HS-5 (cell line): ENCODE measurements at regions not wholly inside any gene's neighbourhood (a gene's known extent, or its start where the extent isn't known, plus 50 kb on each side); places are given as distances from the start of the nearest gene placed in this dataset.
"Not testable (repeated sequence)": the region's sequence is repeated elsewhere in the genome, so short reads cannot be mapped to it uniquely, and the experiment has no call there.

Experiments used
- DNase-seq: peaks from one replicate; pipeline ENCODE4 v3.0.0-alpha.2; 2012; ENCODE audit warnings: low read depth

DNA sequence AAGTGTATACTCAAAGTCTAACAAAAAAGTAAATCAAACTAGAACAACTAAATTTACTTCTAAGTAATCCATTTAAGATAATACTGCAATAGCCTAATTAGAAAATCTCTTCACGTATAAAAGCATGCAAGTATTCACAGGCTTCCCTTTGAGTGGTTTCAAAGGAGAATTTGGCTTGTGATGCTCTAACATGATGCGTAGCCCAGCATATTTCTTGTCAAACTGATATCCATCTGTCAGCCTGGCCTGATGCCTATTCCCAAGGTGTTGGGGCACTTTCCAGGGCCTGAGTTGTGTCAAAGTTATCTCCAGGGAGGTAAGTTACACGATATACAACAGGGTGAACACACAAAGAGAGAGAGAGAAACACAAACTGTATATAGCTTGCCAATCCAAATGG lies 287.0 kb upstream of the MAGEB18 start:
- no peak for DNase-seq

- no peak for DNase-seq
Measured at GRCh38 chrX:25853002-25853479, 285.1 kb upstream of the MAGEB18 start.

GRCh38 chrX:25858273-25858880 lies 279.8 kb upstream of the MAGEB18 start:
- peak; percentile 15 for DNase-seq

GRCh38 chrX:25860322-25860721 lies 277.8 kb upstream of the MAGEB18 start:
- DNase-seq = no peak

GRCh38 chrX:25869761-25870160 lies 268.4 kb upstream of the MAGEB18 start:
- DNase-seq = no peak

GRCh38 chrX:25872786-25873185 lies 265.4 kb upstream of the MAGEB18 start:
- no peak for DNase-seq

GRCh38 chrX:25873196-25873595 lies 264.9 kb upstream of the MAGEB18 start:
- DNase-seq = peak; percentile 28

GRCh38 chrX:25878806-25879205 lies 259.3 kb upstream of the MAGEB18 start:
- no peak for DNase-seq

DNA sequence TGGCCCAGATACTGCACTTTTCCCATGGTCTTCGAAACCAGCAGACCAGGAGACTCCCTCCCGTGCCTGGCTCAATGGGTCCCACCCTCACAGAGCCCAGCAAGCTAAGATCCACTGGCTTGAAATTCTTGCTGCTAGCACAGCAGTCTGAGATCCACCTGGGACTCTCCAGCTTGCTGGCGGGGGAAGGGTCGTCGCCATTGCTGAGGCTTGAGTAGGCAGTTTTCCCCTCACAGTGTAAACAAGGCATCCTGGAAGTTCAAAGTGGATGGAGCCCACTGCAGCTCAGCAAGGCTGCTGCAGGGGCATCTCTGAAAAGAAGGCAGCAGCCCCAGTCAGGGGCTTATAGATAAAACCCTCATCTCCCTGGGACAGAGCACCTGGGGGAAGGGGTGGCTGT lies 255.6 kb upstream of the MAGEB18 start:
- DNase-seq = not testable (repeated sequence)

- no peak for DNase-seq
Measured at GRCh38 chrX:25897758-25898157, 240.4 kb upstream of the MAGEB18 start.

DNA sequence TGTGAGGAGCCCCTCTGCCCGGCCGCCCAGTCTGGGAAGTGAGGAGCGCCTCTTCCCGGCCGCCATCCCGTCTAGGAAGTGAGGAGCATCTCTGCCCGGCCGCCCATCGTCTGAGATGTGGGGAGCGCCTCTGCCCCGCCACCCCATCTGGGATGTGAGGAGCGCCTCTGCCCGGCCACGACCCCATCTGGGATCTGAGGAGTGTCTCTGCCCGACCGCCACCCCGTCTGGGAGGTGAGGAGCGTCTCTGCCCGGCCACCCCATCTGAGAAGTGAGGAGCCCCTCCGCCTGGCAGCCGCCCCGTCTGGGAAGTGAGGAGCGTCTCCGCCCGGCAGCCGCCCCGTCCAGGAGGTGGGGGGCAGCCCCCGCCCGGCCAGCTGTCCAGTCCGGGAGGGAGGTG lies 232.4 kb upstream of the MAGEB18 start:
- DNase-seq = not testable (repeated sequence)

GRCh38 chrX:25925946-25926345 lies 212.2 kb upstream of the MAGEB18 start:
- DNase-seq = no peak

GRCh38 chrX:25928316-25928715 lies 209.8 kb upstream of the MAGEB18 start:
- no peak for DNase-seq

- peak; percentile 53 for DNase-seq
Measured at GRCh38 chrX:25941087-25941486, 197.1 kb upstream of the MAGEB18 start.

- no peak for DNase-seq
Measured at GRCh38 chrX:25941559-25942250, 196.4 kb upstream of the MAGEB18 start.

DNA sequence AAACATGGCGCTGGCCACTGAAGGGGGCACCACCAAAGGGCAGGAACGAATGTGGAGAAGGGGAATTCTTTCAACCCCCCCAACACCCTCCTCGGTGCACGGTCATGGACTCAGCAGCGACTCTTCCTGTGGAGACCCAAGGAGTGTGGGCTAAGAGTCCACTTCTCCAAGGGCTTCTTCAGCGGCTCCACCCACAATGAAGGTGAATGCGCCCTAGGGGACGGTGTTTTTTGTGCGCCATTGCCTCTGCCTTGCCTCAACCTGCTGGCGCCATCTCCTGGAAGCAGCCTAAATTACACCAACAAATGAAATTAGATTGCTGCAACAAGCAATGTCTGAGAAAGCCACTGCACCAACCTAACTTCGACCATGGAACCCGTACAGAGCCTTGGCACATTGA lies 169.2 kb upstream of the MAGEB18 start:
- DNase-seq = no peak

GRCh38 chrX:25976683-25977310 lies 161.3 kb upstream of the MAGEB18 start:
- no peak for DNase-seq

GRCh38 chrX:25998687-25999086 lies 139.5 kb upstream of the MAGEB18 start:
- DNase-seq = no peak

DNA sequence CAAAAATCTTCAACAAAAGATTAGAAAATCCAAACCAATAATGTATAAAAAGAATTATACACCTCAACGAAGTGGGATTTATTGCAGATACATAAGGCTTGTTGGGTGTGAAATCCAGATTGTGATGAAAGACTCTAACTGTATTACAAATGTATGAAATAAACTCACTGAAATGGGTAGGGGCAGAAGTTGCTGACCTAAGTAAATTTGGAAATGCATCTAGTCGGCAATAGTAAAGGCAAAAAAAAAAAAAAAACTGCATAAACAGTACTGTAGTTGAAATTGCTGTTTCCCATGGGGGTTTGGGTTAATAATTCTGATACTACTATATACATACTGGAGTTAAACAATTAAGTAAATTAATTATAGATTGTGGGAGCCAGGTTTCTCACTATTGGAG lies 130.7 kb upstream of the MAGEB18 start:
- DNase-seq = no peak

DNA sequence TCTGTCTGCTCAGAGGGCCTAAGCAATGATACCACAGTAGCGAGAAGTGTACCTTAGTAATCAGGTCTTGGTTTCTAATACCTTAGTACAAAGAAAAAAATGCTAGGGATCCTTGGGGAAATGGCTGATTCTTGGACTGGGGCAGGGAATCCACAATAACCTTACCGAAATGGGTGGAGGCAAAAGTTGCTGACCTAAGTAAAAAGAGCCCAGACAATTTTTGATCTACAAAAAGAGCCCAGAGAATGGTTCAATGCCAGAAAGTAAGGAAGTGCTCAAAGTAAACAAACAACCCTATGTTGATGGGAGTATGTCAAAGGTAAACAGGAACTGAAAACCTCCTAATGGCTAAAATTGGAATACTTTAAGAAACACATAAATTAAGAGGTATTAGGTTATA lies 130.1 kb upstream of the MAGEB18 start:
- DNase-seq = no peak

DNA sequence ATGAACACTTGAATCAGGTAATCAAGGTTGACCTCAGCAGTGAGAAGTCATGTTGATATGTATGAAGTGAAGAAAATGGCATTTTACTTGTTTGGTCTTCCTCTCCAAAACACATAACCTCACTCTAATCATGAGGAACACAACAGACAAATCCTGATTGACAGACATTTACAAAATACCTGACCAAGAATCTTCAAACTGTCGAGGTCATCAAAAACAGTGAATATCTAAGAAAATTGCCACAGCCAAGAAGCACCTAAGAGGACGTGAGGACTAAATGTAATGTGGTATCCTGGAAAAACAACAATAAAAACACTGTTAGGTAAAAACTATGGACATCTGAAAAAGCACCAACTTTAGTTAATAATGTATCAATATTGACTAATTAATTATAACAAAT lies 129.5 kb upstream of the MAGEB18 start:
- DNase-seq = no peak

GRCh38 chrX:26019386-26019785 lies 118.8 kb upstream of the MAGEB18 start:
- DNase-seq = no peak

DNA sequence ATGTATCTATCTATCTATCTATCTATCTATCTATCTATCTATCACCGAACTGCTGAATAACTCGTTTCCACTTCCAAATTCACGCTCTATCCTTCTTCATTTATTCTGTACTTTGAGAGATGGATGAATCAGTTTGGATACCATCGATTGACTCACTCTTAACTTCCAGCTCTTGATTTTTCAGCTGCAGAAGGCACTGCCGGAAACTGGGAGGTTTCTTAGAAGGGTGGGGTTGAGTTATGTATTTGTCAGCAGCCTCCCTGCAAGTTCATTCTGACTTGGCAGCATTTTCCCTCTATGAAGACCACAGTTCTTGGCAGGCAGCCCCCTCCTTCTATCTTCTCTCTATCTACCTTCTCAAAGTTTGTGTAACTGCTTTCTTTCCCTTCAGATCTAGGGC lies 112.0 kb upstream of the MAGEB18 start:
- DNase-seq = no peak
